ENCODE measurements at regions not wholly inside any gene's neighbourhood (a gene's known extent, or its start where the extent isn't known, plus 50 kb on each side); places are given as distances from the start of the nearest gene placed in this dataset.
A peak's percentile ranks its signal among the peaks of the same experiment; 100 is the strongest.

DNA sequence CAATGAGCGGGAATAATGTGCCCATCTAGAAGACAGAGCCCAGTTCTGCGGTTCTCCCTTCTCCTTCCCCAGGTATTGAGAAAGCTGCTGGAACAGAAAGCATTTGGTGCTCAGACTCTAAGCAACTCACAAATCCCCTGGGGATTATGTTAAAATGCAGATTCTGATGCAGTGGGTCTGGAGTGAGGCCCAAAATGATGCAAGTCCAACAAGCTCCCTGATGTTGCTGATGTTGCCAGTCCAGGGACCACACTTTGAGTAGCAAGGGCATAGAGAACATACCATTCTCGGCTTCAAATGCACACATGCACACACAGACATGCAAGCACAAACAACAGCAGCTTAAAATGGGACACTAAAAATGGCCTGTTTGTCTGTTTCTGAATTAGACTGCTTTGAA, 274.8 kb upstream of the NCKAP5 start:
- Histone ChIP-seq H3K9me3 (ENCODE audit: low read length) (no peaks in the 10 kb centered on the region), H3K27me3 (ENCODE audit: insufficient read depth, low read length) (no peaks in the 10 kb centered on the region), H3K4me1 (ENCODE audit: insufficient read depth, low read length, severe bottlenecking) (no peaks in the 10 kb centered on the region), H2AFZ (ENCODE audit: low read length) (no peak overlapping the region), H3K9me2 (ENCODE audit: low read depth, low read length) (no peaks in the 10 kb centered on the region), H3K9ac (ENCODE audit: low read length) (no peak overlapping the region), H3K4me3 (ENCODE audit: low read depth, low read length, poor library complexity, severe bottlenecking) (no peak overlapping the region), H3K4me2 (ENCODE audit: low read length) (no peak overlapping the region), H4K20me1 (ENCODE audit: insufficient read depth, low read length) (no peaks in the 10 kb centered on the region), H3K27ac (ENCODE audit: low read depth, low read length, poor library complexity, severe bottlenecking) (no peak overlapping the region), H3K36me3 (ENCODE audit: insufficient read depth, low read length) (no peaks in the 10 kb centered on the region), H3F3A (ENCODE audit: insufficient read depth, low read length) (no peaks in the 10 kb centered on the region), H3K79me2 (ENCODE audit: insufficient read depth, low read length) (no peaks in the 10 kb centered on the region)
- TF ChIP-seq, protein P1, sequence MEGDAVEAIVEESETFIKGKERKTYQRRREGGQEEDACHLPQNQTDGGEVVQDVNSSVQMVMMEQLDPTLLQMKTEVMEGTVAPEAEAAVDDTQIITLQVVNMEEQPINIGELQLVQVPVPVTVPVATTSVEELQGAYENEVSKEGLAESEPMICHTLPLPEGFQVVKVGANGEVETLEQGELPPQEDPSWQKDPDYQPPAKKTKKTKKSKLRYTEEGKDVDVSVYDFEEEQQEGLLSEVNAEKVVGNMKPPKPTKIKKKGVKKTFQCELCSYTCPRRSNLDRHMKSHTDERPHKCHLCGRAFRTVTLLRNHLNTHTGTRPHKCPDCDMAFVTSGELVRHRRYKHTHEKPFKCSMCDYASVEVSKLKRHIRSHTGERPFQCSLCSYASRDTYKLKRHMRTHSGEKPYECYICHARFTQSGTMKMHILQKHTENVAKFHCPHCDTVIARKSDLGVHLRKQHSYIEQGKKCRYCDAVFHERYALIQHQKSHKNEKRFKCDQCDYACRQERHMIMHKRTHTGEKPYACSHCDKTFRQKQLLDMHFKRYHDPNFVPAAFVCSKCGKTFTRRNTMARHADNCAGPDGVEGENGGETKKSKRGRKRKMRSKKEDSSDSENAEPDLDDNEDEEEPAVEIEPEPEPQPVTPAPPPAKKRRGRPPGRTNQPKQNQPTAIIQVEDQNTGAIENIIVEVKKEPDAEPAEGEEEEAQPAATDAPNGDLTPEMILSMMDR (IDR thresholded peaks at IDR 0.05; ENCODE audit: low read length) = no peak
- no peak for TF ChIP-seq EZH2 (IDR thresholded peaks at IDR 0.05; ENCODE audit: borderline replicate concordance, low read length)

DNA sequence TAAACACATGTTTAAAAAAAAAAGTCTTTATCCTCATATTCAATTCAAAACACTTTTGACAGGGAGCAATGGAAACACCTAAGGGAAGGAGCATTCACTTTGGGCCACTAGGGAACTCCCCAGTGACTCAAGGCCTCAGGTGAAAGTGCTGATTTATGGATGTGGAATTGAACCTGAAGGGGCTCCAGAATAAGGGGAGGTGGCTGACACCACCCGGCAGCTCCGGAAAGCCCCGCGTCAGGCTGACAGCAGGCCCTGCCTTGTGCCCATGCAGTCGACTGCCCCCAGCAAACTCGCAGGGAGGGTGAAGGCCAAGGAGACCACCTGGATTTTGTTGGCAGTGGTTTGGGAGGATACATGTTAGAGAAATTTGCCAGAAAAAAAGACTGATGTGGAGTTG, 275.3 kb upstream of the NCKAP5 start:
- Histone ChIP-seq H3K9me3 (ENCODE audit: low read length) (no peaks in the 10 kb centered on the region), H3K4me2 (ENCODE audit: low read length) (no peak overlapping the region), H3K4me1 (ENCODE audit: insufficient read depth, low read length, severe bottlenecking) (no peaks in the 10 kb centered on the region), H3F3A (ENCODE audit: insufficient read depth, low read length) (no peaks in the 10 kb centered on the region), H2AFZ (ENCODE audit: low read length) (no peak overlapping the region), H4K20me1 (ENCODE audit: insufficient read depth, low read length) (no peaks in the 10 kb centered on the region), H3K9me2 (ENCODE audit: low read depth, low read length) (no peaks in the 10 kb centered on the region), H3K27me3 (ENCODE audit: insufficient read depth, low read length) (no peaks in the 10 kb centered on the region), H3K36me3 (ENCODE audit: insufficient read depth, low read length) (no peaks in the 10 kb centered on the region), H3K4me3 (ENCODE audit: low read depth, low read length, poor library complexity, severe bottlenecking) (no peak overlapping the region), H3K27ac (ENCODE audit: low read depth, low read length, poor library complexity, severe bottlenecking) (no peak overlapping the region), H3K9ac (ENCODE audit: low read length) (no peak overlapping the region), H3K79me2 (ENCODE audit: insufficient read depth, low read length) (no peaks in the 10 kb centered on the region)
- TF ChIP-seq, protein P1 (IDR thresholded peaks at IDR 0.05; ENCODE audit: low read length) = no peak

GRCh38 chr2:133844214-133844892, 276.1 kb upstream of the NCKAP5 start:
- no peaks in the 10 kb centered on the region for H3K36me3 ChIP-seq (ENCODE audit: insufficient read depth, low read length)
- no peak overlapping the region for H3K4me2 ChIP-seq (ENCODE audit: low read length)
- no peaks in the 10 kb centered on the region for H3K27me3 ChIP-seq (ENCODE audit: insufficient read depth, low read length)
- no peak for TF ChIP-seq EZH2 (IDR thresholded peaks at IDR 0.05; ENCODE audit: borderline replicate concordance, low read length)
- TF ChIP-seq, protein P1 (IDR thresholded peaks at IDR 0.05; ENCODE audit: low read length) = peak; percentile 88
- H3K4me3 ChIP-seq (ENCODE audit: low read depth, low read length, poor library complexity, severe bottlenecking) = no peak overlapping the region
- H3K4me1 ChIP-seq (ENCODE audit: insufficient read depth, low read length, severe bottlenecking) = no peaks in the 10 kb centered on the region
- H3K9ac ChIP-seq (ENCODE audit: low read length) = no peak overlapping the region
- H3F3A ChIP-seq (ENCODE audit: insufficient read depth, low read length) = no peaks in the 10 kb centered on the region
- H4K20me1 ChIP-seq (ENCODE audit: insufficient read depth, low read length) = no peaks in the 10 kb centered on the region
- no peak overlapping the region for H3K27ac ChIP-seq (ENCODE audit: low read depth, low read length, poor library complexity, severe bottlenecking)
- no peak overlapping the region for H2AFZ ChIP-seq (ENCODE audit: low read length)
- H3K9me2 ChIP-seq (ENCODE audit: low read depth, low read length) = no peaks in the 10 kb centered on the region
- no peaks in the 10 kb centered on the region for H3K9me3 ChIP-seq (ENCODE audit: low read length)
- no peaks in the 10 kb centered on the region for H3K79me2 ChIP-seq (ENCODE audit: insufficient read depth, low read length)
